ENCODE measurements at regions not wholly inside any gene's neighbourhood (a gene's known extent, or its start where the extent isn't known, plus 50 kb on each side); places are given as distances from the start of the nearest gene placed in this dataset.

DNA sequence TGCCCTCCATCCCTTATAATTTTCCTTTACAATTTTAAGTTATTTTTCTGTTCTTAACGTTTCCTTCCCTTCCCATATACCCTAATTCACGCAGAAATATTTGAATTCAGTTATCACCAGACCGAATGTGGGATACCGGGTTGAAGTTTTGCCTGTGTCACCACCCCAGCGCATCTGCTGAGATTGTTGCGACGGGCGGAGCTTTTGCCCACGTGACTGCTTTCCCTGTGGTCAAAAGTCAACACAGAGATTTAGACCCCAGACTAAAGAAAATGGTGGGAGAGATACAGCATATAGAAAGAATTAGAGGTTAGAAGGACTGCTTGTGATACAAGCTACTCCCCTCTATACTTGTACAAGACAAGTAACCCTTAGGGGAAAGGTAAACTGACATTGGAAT, 326.4 kb upstream of the CTNND2 start:
- TF ChIP-seq CTCF (conservative IDR thresholded peaks at IDR 0.05; ENCODE audit: low read length): no peak
- TF ChIP-seq EZH2phosphoT487 (IDR thresholded peaks at IDR 0.05; ENCODE audit: borderline replicate concordance, low read depth, low read length): no peak
